ENCODE measurements at regions not wholly inside any gene's neighbourhood (a gene's known extent, or its start where the extent isn't known, plus 50 kb on each side); places are given as distances from the start of the nearest gene placed in this dataset.

- DNase-seq: no peak
These were observed 849.1 kb upstream of the CHAC2 start for GRCh38 chr2:52918551-52918950.

GRCh38 chr2:52916981-52917380, 850.6 kb upstream of the CHAC2 start:
- no peak for DNase-seq

GRCh38 chr2:52904355-52904891, 863.2 kb upstream of the CHAC2 start:
- no peak for DNase-seq

DNA sequence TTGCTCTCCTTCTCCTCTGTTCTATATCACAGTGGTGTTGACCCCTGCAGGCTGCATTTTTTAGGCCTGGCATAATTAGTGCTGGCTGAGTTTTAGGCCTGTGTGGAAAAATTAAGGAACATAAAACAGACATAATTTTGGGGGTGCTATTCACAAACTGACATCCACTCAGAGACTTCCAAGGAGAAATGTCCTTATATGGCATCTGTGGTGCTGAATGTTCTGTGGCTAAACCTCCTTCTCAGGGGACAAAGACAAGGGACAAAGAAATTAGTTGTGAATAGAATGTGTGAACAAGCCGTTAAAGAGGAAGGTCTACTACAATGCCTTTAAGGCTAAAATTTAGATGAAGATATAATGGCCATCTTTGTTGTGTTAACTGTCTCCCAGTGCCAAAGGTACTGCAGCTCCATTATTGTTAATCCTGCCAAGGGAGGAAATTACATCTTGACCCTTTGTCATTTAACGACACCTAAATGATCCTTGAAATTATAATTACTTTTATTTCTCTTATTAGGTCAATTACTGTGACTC, 870.0 kb upstream of the CHAC2 start:
- DNase-seq: no peak

GRCh38 chr2:52895726-52896340, 871.8 kb upstream of the CHAC2 start:
- peak in 1 of 2 experiments; percentile 6 for DNase-seq

DNA sequence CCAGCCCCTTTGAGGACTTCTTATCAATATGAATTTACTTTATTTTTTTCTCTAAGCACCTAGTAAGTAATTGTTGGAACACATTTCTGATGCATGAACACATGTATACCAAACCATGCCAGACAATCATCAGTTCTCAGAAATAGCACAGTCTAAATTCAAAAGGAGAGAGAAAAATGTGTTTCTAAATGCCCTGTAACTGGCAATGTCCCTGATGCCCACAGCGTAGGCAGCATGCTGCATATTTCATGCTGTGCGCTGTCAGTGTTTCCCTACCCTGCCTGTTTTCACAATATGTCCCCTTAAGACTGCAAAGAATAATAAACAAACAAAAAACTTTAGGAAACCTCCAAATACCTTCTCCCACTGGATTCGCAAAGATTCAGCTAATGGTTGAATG, 881.0 kb upstream of the CHAC2 start:
- peak in 1 of 2 experiments; percentile 36 for DNase-seq

GRCh38 chr2:52884761-52885352, 882.7 kb upstream of the CHAC2 start:
- no peak for DNase-seq

GRCh38 chr2:52882974-52883373, 884.6 kb upstream of the CHAC2 start:
- no peak for DNase-seq

DNA sequence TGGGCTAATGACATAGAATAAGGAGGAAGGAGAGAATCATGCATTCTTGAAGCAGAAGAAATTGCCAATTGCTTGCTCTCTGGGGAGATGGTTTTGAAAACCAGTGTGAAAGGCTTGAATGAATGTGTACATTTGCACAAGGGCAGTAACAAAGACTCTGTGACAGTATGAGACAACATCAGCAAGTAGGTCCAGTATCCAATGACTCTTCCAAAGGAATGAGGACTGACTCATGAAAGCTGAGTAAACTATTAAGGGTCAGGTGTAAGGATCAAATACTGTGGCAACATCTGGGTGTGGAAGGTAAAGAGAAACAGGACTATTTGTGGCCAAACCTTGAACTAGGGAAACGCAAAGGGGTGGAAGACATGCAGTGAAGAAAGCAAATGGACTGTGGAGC, 886.0 kb upstream of the CHAC2 start:
- no peak for DNase-seq

DNA sequence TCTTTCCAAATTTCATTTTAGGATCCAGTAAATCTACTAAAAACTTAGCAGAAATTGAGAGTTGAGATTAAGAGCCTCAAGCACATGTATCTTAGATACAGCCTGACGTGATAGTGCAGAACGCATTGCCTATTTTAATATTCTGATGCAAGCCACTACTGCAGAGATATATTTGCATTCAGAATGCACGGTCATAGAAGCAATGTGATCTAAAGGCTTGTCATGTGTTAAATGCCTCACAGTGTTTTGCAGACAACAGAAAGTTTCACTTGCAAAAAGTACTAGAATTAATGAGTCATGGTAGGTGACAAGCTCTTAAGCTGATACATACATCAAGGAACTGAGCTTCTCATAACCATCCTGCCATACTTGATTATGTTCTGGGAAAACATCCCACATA, 886.7 kb upstream of the CHAC2 start:
- DNase-seq: no peak

- DNase-seq: no peak
These were observed 888.0 kb upstream of the CHAC2 start for GRCh38 chr2:52879561-52879960.

GRCh38 chr2:52877703-52878102, 889.9 kb upstream of the CHAC2 start:
- no peak for DNase-seq

GRCh38 chr2:52874466-52875106, 893.0 kb upstream of the CHAC2 start:
- DNase-seq: no peak

- no peak for DNase-seq
These were observed 904.8 kb upstream of the CHAC2 start for GRCh38 chr2:52862801-52863200.

DNA sequence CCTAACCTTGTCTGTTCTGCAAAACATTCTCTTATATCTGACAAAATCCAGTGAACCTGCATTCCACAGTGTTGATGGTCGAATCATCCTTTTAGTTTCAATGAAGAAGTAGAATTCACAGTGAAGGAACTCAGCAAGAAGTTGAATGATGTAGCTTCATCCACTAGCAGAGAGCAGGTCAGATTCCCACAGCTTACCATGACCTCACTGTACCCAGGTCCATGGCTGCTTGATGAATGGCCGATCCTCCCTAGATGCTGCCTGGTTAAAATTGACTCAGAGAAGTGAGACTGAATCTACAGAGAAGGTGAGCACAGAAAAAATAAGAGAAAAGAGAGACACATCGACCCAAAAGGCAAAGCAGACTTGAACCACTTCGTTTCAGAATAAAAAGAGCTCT, 906.0 kb upstream of the CHAC2 start:
- DNase-seq: no peak

DNA sequence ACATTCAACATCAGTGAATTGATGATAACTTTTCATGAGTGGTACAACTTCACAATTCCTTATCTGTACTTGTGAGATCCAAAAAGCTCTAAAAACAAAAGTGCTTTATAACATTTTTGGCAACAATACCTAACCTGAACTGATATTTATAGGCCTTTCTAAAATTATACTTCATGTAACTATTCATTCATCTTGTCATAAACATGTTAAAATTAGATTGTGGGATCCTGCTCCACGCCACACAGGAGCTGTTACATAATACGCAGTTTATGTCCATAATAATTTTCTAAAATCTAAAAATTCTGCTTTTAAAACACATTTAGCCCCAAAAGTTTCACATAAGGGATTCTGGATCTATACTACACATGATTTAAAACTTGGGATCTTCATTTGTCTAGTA, 908.5 kb upstream of the CHAC2 start:
- DNase-seq: no peak

GRCh38 chr2:52857722-52858121, 909.9 kb upstream of the CHAC2 start:
- no peak for DNase-seq

DNA sequence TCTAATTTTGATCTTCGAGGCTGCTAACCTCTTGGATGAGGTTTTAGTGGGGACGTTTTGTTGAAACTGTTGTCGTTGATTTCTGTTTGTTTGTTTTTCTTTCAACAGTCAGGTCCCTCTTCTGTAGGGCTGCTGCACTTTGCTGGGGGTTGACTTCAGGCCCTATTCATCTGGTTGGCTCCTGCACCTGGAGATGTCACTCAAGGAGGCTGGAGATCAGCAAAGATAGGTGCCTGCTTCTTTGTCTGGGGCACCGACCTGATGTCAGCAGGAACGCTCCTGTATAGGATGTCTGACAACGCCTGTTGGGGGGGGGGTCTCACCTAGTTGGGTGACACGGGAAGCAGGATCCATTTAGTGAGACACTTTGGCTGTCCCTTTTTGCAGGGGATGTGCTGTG, 915.6 kb upstream of the CHAC2 start:
- DNase-seq: no peak

DNA sequence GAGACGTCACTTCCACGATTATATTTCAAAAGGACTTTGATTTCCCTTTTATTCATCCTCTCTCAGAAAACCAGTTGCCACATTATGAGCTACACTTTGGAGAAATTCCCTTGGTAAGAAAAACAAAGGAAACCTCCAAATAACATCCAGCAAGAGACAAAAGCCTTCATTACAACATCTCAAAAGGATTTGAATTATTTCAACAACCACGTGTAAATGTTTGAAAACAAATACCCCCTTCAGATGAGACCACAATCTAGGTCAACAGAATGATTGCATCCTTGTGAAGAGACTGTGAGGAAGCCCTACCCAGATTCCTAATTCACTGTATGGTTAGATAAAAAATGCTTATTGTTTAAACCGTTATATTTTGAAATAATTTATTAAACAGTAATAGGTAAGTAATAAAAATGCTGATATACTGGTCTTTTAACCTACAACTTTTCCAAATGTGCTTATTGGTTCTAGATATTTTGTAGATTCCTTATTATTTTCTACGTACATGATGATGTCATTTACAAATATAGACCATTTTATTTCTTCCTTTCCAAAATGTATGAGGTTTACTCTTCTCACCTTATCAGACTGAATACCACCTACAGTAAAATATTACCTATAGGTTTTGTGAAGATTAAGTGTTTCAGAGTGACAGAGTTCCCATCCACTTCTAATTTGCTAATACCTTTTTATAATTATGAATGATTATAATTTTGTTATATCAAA, 922.7 kb upstream of the CHAC2 start:
- DNase-seq: no peak

GRCh38 chr2:52835909-52836308, 931.7 kb upstream of the CHAC2 start:
- no peak for DNase-seq

DNA sequence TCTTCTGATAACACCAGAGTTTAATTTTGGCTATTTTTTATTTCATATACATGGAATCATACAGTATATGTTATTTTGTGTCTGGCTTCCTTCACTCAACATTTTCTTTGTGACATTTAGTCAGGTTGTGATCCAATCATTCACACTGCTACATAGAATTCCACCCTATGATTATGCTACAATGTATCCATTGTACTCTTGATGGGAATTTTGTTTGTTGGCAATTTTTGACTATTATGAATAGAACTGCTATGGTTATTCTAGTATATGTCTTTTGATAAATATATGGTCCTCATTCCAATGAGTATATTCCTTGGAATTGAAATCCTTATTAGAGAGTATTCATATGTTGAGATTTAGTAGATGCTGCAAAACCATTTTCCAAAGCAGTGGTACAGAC, 936.4 kb upstream of the CHAC2 start:
- DNase-seq: no peak

- DNase-seq: no peak
These were observed 939.5 kb upstream of the CHAC2 start for GRCh38 chr2:52828112-52828511.

GRCh38 chr2:52821631-52822030, 946.0 kb upstream of the CHAC2 start:
- no peak for DNase-seq

Data from cerebellar nuclear complex (tissue), 1 donor.